ENCODE measurements at regions not wholly inside any gene's neighbourhood (a gene's known extent, or its start where the extent isn't known, plus 50 kb on each side); places are given as distances from the start of the nearest gene placed in this dataset.
"Not testable (repeated sequence)": the region's sequence is repeated elsewhere in the genome, so short reads cannot be mapped to it uniquely, and the experiment has no call there.

GRCh38 chr11:54927704-54928103 lies 221.1 kb downstream of the OR4A5 start:
- H3K27ac Mint-ChIP-seq: no peak overlapping the region
- H3K27me3 Mint-ChIP-seq: no peaks in the 10 kb centered on the region
- peaks cover 1% of the 10 kb centered on the region for H3K36me3 Mint-ChIP-seq
- no peak overlapping the region for H3K4me3 Mint-ChIP-seq
- CTCF ChIA-PET: no interaction called here
- H3K4me1 Mint-ChIP-seq: no peaks in the 10 kb centered on the region
- peaks cover 66% of the 10 kb centered on the region for H3K9me3 Mint-ChIP-seq
- no peak for DNase-seq

GRCh38 chr11:54930930-54931329 lies 224.3 kb downstream of the OR4A5 start:
- Mint-ChIP-seq H3K4me1 (no peaks in the 10 kb centered on the region), H3K36me3 (peaks cover 1% of the 10 kb centered on the region), H3K27me3 (no peaks in the 10 kb centered on the region), H3K9me3 (peaks cover 62% of the 10 kb centered on the region), H3K27ac (no peak overlapping the region), H3K4me3 (no peak overlapping the region)
- CTCF ChIA-PET: no interaction called here
- DNase-seq: no peak

GRCh38 chr11:54944211-54944610 lies 237.6 kb downstream of the OR4A5 start:
- H3K36me3 Mint-ChIP-seq: no peaks in the 10 kb centered on the region
- H3K4me3 Mint-ChIP-seq: no peak overlapping the region
- H3K27ac Mint-ChIP-seq: no peak overlapping the region
- CTCF ChIA-PET: no interaction called here
- no peaks in the 10 kb centered on the region for H3K27me3 Mint-ChIP-seq
- DNase-seq: no peak
- H3K4me1 Mint-ChIP-seq: no peaks in the 10 kb centered on the region
- H3K9me3 Mint-ChIP-seq: peaks cover 26% of the 10 kb centered on the region

GRCh38 chr11:54946424-54946823 lies 239.8 kb downstream of the OR4A5 start:
- H3K9me3 Mint-ChIP-seq: peaks cover 28% of the 10 kb centered on the region
- H3K4me1 Mint-ChIP-seq: no peaks in the 10 kb centered on the region
- no peak overlapping the region for H3K27ac Mint-ChIP-seq
- DNase-seq: no peak
- H3K36me3 Mint-ChIP-seq: no peaks in the 10 kb centered on the region
- H3K27me3 Mint-ChIP-seq: no peaks in the 10 kb centered on the region
- CTCF ChIA-PET: no interaction called here
- H3K4me3 Mint-ChIP-seq: no peak overlapping the region

GRCh38 chr11:54947175-54947574 lies 240.5 kb downstream of the OR4A5 start:
- H3K36me3 Mint-ChIP-seq, DNase-seq, H3K4me1 Mint-ChIP-seq, CTCF ChIA-PET, H3K4me3 Mint-ChIP-seq, H3K27me3 Mint-ChIP-seq, H3K27ac Mint-ChIP-seq: not testable (repeated sequence)
- peaks cover 24% of the 10 kb centered on the region for H3K9me3 Mint-ChIP-seq

- Mint-ChIP-seq H3K36me3 (no peaks in the 10 kb centered on the region), H3K4me1 (no peaks in the 10 kb centered on the region), H3K9me3 (peaks cover 46% of the 10 kb centered on the region), H3K27me3 (no peaks in the 10 kb centered on the region), H3K4me3 (no peak overlapping the region), H3K27ac (no peak overlapping the region)
- CTCF ChIA-PET: no interaction called here
- DNase-seq: no peak
Measured at GRCh38 chr11:54979375-54979774, 272.7 kb downstream of the OR4A5 start.

GRCh38 chr11:54985731-54986130 lies 276.2 kb upstream of the TRIM48 start:
- Mint-ChIP-seq H3K27me3 (no peaks in the 10 kb centered on the region), H3K4me1 (no peaks in the 10 kb centered on the region), H3K4me3 (no peak overlapping the region), H3K36me3 (no peaks in the 10 kb centered on the region), H3K9me3 (peaks cover 61% of the 10 kb centered on the region), H3K27ac (no peak overlapping the region)
- no peak for DNase-seq
- CTCF ChIA-PET: no interaction called here

GRCh38 chr11:55028837-55029236 lies 233.1 kb upstream of the TRIM48 start:
- CTCF ChIA-PET: interaction anchor here (1.6 kb wide), 1 partner anchor 23 kb away, joined by 4 read pairs; no protein-coding TSS in a partner anchor
- not testable (repeated sequence) for H3K27me3 Mint-ChIP-seq, DNase-seq, H3K4me3 Mint-ChIP-seq, H3K4me1 Mint-ChIP-seq, H3K27ac Mint-ChIP-seq, H3K36me3 Mint-ChIP-seq
- peaks cover 40% of the 10 kb centered on the region for H3K9me3 Mint-ChIP-seq

- Mint-ChIP-seq H3K9me3 (peaks cover 24% of the 10 kb centered on the region), H3K27me3 (no peaks in the 10 kb centered on the region), H3K36me3 (no peaks in the 10 kb centered on the region), H3K4me3 (no peak overlapping the region), H3K27ac (no peak overlapping the region), H3K4me1 (no peaks in the 10 kb centered on the region)
- CTCF ChIA-PET: no interaction called here
- DNase-seq: no peak
Measured at GRCh38 chr11:55054723-55055122, 207.2 kb upstream of the TRIM48 start.

- H3K27ac Mint-ChIP-seq, CTCF ChIA-PET, H3K27me3 Mint-ChIP-seq, DNase-seq, H3K4me1 Mint-ChIP-seq, H3K36me3 Mint-ChIP-seq, H3K4me3 Mint-ChIP-seq: not testable (repeated sequence)
- peaks cover 63% of the 10 kb centered on the region for H3K9me3 Mint-ChIP-seq
Measured at GRCh38 chr11:55084588-55084987, 177.4 kb upstream of the TRIM48 start.

GRCh38 chr11:55106391-55106790 lies 155.6 kb upstream of the TRIM48 start:
- no peak overlapping the region for H3K4me3 Mint-ChIP-seq
- CTCF ChIA-PET: no interaction called here
- H3K4me1 Mint-ChIP-seq: no peaks in the 10 kb centered on the region
- H3K9me3 Mint-ChIP-seq: peaks cover 38% of the 10 kb centered on the region
- no peaks in the 10 kb centered on the region for H3K27me3 Mint-ChIP-seq
- no peak for DNase-seq
- H3K36me3 Mint-ChIP-seq: no peaks in the 10 kb centered on the region
- no peak overlapping the region for H3K27ac Mint-ChIP-seq

All from activated naive CD4-positive, alpha-beta T cell treated with anti-CD3 and anti-CD28 coated beads, Interleukin-2, amount 10 ng/mL, durations not matched to agents 7 days and 5 days (primary cell).